HG03097 (cell line): ENCODE measurements at regions not wholly inside any gene's neighbourhood (a gene's known extent, or its start where the extent isn't known, plus 50 kb on each side); places are given as distances from the start of the nearest gene placed in this dataset.

Experiments
- ATAC-seq: cut with Tn5 transposase; IDR thresholded peaks from one replicate; pipeline ENCODE4 v1.9.1; 2021; ENCODE audit not compliant: unreplicated experiment, low FRiP score

GRCh38 chr3:30201715-30202114, 404.7 kb upstream of the TGFBR2 start:
- no peak for ATAC-seq

DNA sequence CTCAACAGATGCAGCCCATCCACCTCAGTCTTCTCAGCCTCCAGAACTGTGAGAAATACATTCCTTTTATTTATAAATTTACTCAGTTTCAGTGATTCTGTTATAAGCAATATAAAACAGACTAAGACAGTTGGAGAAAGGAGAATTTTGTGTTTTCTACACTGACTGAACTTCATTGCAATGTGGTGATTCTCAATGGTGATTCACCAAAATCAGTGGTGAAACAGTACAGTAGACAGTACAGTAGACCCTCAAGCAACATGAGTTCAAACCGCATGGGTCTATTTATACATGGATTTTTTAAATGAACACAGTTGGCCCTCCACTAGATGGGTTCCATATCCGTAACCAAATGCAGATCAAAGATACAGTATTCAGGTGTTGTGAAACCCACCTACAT, 403.1 kb upstream of the TGFBR2 start:
- no peak for ATAC-seq

- no peak for ATAC-seq
These were observed 402.3 kb upstream of the TGFBR2 start for GRCh38 chr3:30204126-30204525.

GRCh38 chr3:30206051-30206450, 400.4 kb upstream of the TGFBR2 start:
- ATAC-seq = no peak

- ATAC-seq = no peak
These were observed 384.8 kb upstream of the TGFBR2 start for GRCh38 chr3:30221619-30222018.

GRCh38 chr3:30222441-30222840, 384.0 kb upstream of the TGFBR2 start:
- ATAC-seq = no peak

DNA sequence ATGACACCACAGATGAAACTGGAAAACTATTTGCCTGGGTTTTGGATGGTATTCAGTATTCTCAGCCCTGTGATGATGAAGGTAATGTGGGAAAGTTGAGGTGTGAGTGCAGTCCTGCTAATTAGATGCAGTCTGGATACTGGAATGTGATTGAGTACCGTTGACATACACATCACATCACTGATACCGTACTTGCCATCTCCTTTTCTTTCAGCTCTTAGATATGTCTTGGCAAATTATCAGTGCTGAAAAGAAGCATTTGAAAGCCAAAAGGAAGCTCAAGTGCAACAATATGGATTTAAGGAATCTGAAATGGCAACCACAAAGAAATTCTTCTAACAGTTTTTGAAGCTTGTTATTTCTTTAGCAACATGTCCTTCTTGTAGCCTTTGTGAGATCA, 381.4 kb upstream of the TGFBR2 start:
- no peak for ATAC-seq

DNA sequence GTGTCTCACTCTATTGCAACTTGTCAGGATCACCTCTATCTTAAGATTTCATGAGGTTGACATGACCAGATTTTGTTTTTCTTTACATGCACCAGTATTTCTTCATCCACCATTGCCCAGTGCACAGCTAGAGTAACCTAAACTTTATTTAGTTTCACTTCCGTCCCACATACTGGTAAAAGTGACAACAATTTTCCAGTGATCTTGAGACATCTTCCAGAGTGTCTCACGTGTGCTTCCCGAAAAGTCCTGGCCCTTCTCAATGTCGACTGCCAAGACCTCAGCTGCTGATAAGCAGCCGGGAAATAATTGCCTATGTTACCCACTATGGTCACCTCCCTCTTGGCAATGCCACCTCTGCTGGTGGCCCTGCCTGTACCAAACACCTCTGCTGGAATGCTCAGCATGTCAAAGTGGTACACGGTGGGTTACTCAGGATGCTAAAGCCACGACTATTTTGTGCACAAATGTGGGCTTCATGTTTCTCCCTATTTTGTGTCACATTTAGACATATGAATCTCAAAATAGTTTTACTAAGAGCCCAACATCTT, 379.7 kb upstream of the TGFBR2 start:
- ATAC-seq = no peak

- ATAC-seq = no peak
These were observed 378.7 kb upstream of the TGFBR2 start for GRCh38 chr3:30227571-30228301.

GRCh38 chr3:30228302-30228631, 378.1 kb upstream of the TGFBR2 start:
- no peak for ATAC-seq

DNA sequence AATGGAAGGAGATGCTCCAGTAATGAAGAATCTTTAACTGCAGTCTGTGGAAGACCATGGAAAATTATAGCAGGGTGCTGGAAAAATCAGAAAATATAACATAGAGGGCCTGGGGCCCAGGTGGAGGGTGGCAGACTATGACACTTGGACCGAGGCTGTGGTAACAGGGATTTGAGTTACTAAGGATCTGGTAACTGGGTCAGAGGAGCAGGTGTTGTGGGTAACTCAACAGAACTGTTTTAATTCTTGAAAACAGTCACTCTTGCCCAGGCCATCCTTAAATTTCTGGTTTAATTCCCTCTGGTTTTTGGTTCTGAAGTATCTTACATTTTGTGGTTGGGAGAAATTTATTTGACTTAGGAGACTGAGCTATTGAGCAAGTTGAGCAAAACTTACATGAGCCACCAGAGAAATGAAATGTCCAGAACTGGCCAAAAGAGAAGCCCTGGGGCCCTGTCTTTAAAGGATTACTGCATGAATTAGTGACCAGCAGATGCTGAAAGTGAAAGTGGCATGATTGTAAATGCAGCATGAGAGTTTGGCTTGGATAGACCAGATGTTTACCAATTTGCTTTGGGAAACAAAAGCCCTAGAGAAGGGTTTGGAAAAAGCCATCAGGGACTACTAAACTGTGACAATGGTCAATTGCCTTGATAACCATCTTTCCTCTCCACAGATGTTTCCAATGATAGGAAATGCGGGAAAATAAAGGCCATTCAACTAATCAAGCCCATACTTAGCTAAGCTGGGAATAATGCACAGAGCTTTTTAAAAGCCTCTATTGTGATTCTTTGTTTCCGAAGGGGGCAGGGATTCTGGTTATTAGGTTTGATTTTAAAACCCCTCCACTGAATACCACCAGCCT, 374.9 kb upstream of the TGFBR2 start:
- no peak for ATAC-seq

GRCh38 chr3:30232142-30232541, 374.3 kb upstream of the TGFBR2 start:
- ATAC-seq = no peak

- ATAC-seq = no peak
These were observed 372.3 kb upstream of the TGFBR2 start for GRCh38 chr3:30233913-30234646.

- ATAC-seq = no peak
These were observed 370.4 kb upstream of the TGFBR2 start for GRCh38 chr3:30236011-30236410.

- ATAC-seq = no peak
These were observed 364.7 kb upstream of the TGFBR2 start for GRCh38 chr3:30241721-30242120.

DNA sequence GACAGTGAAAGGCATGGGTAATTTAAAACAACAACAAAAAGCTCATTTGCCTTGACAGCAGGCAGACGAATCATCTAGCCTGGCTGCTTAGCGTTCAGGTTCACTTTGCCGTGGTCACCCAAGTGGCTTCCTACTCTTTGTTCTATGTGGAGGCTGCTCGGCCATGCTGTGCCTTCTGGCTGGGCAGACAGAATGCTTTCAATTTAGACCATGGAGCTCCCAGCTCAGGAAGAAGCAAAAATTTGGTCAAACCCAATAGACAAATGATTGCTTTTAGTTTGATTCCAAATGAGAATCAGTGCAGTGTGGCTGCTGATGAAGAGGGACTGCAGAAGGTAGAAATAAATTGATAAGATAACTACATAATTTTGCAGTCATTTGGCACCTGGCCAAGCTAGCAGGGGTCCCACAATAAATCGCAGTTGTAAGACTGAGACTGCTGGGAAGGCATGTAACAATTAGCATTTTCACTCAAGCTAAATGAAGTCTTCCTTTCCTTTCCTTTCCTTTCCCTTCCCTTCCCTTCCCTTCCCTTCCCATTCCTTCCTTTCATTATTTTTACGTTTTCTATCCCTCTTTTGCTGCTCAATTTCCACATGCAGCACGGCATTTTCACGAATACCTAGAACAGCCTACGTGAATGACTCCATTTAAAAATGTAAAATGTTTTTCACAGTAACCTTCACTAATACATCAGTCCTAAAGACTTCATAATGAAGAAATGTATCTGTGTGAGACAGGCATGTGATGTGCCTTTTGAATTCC, 360.4 kb upstream of the TGFBR2 start:
- no peak for ATAC-seq

GRCh38 chr3:30248423-30248822, 358.0 kb upstream of the TGFBR2 start:
- ATAC-seq = peak; percentile 93

- no peak for ATAC-seq
These were observed 353.9 kb upstream of the TGFBR2 start for GRCh38 chr3:30252474-30252873.

DNA sequence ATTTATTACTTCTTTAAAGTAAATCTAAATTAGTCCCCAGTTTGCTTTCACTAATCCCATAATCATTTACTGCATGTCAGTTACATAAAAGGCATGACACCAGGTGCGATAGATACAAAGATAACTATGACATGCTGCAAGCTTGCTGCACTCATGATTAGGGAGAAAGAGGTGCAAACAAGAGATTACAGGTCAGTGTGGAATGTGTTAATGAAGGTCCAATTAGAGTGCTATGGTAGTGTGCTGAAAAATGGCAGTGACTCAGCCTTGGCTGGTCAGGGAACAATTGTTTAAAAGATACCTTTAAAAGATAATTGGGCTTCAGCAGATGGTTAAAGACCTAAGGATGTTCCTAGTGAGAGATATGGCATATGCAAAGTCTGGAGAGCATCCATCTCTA, 352.6 kb upstream of the TGFBR2 start:
- ATAC-seq = no peak

GRCh38 chr3:30256474-30256873, 349.9 kb upstream of the TGFBR2 start:
- ATAC-seq = no peak
